ENCODE measurements at regions not wholly inside any gene's neighbourhood (a gene's known extent, or its start where the extent isn't known, plus 50 kb on each side); places are given as distances from the start of the nearest gene placed in this dataset.

GRCh38 chr4:3667258-3667657 is 98.9 kb upstream of the ADRA2C start:
- no peak for DNase-seq

- DNase-seq: no peak
Measured at GRCh38 chr4:3666263-3666662, 99.9 kb upstream of the ADRA2C start.

GRCh38 chr4:3665360-3665891 is 100.8 kb upstream of the ADRA2C start:
- no peak for DNase-seq

- no peak for DNase-seq
Measured at GRCh38 chr4:3663791-3664190, 102.4 kb upstream of the ADRA2C start.

GRCh38 chr4:3662516-3662915 is 103.7 kb upstream of the ADRA2C start:
- DNase-seq: no peak

- no peak for DNase-seq
Measured at GRCh38 chr4:3661989-3662388, 104.2 kb upstream of the ADRA2C start.

- no peak for DNase-seq
Measured at GRCh38 chr4:3660928-3661515, 105.2 kb upstream of the ADRA2C start.

- no peak for DNase-seq
Measured at GRCh38 chr4:3660086-3660927, 105.9 kb upstream of the ADRA2C start.

GRCh38 chr4:3659131-3659530 is 107.1 kb upstream of the ADRA2C start:
- DNase-seq: no peak

GRCh38 chr4:3658530-3658913 is 107.7 kb upstream of the ADRA2C start:
- DNase-seq: no peak

- no peak for DNase-seq
Measured at GRCh38 chr4:3657902-3658529, 108.2 kb upstream of the ADRA2C start.

GRCh38 chr4:3656416-3657356 is 109.5 kb upstream of the ADRA2C start:
- no peak for DNase-seq

GRCh38 chr4:3655963-3656362 is 110.2 kb upstream of the ADRA2C start:
- DNase-seq: no peak

- DNase-seq: no peak
Measured at GRCh38 chr4:3655485-3655884, 110.7 kb upstream of the ADRA2C start.

- DNase-seq: no peak
Measured at GRCh38 chr4:3654036-3654807, 112.0 kb upstream of the ADRA2C start.

GRCh38 chr4:3652586-3652985 is 113.6 kb upstream of the ADRA2C start:
- DNase-seq: no peak

- no peak for DNase-seq
Measured at GRCh38 chr4:3651267-3651845, 114.8 kb upstream of the ADRA2C start.

- DNase-seq: no peak
Measured at GRCh38 chr4:3649491-3649890, 116.7 kb upstream of the ADRA2C start.

GRCh38 chr4:3648731-3649130 is 116.5 kb upstream of the LRPAP1 start:
- no peak for DNase-seq

- DNase-seq: no peak
Measured at GRCh38 chr4:3648195-3648594, 116.0 kb upstream of the LRPAP1 start.

- DNase-seq: no peak
Measured at GRCh38 chr4:3647421-3647820, 115.2 kb upstream of the LRPAP1 start.
